H1 (cell line): ENCODE measurements at regions not wholly inside any gene's neighbourhood (a gene's known extent, or its start where the extent isn't known, plus 50 kb on each side); places are given as distances from the start of the nearest gene placed in this dataset.
A peak's percentile ranks its signal among the peaks of the same experiment; 100 is the strongest.

ENCODE experiments used
- CTCF ChIA-PET: fragments of 300-600 bp; sonication (Branson Sonifier 250); formaldehyde crosslinking; loops from one replicate; lab custom pipeline; 2021; ENCODE audit not compliant: partially characterized antibody; lab: Charles Lee
- POLR2A ChIA-PET: fragments of 300-600 bp; sonication (Branson Sonifier 250); formaldehyde crosslinking; loops from one replicate; lab custom pipeline; 2021; ENCODE audit warnings: inconsistent platforms; ENCODE audit not compliant: partially characterized antibody; lab: Charles Lee
- DNase-seq, 2 experiments: peaks; one replicate each; pipeline versions ENCODE4 v3.0.0 to v3.0.0-alpha.2; 2010 to 2022; ENCODE audit warnings: low spot score in 2 of 2, low read depth in 1 of 2, mixed read lengths in 1 of 2
- FAIRE-seq: peaks from 2 replicates; lab custom pipeline; 2011; peaks lifted over from hg19 to GRCh38; lab: Jason Lieb, UNC
- H2AFZ ChIP-seq: 2 replicates; pipeline ENCODE4 v1.8.1; 2012; ENCODE audit warnings: low read length, inconsistent platforms
- H2AK5ac ChIP-seq: 2 replicates; pipeline ENCODE4 v1.6.1; 2013; ENCODE audit warnings: low read depth, low read length
- H2BK120ac ChIP-seq: replicated peaks from 2 replicates; pipeline ENCODE3; 2013; ENCODE audit warnings: low read depth, low read length, inconsistent platforms
- H2BK12ac ChIP-seq: 2 replicates; pipeline ENCODE4 v1.6.1; 2013; ENCODE audit warnings: low read depth, low read length
- H2BK15ac ChIP-seq: 2 replicates; pipeline ENCODE4 v1.6.1; 2013; ENCODE audit warnings: low read length
- H2BK20ac ChIP-seq: 2 replicates; pipeline ENCODE4 v1.6.1; 2013; ENCODE audit warnings: low read length
- H2BK5ac ChIP-seq: 2 replicates; pipeline ENCODE4 v1.6.1; 2013; ENCODE audit warnings: low read depth, low read length
- H3K14ac ChIP-seq: 2 replicates; pipeline ENCODE4 v1.6.1; 2013; ENCODE audit warnings: inconsistent platforms; ENCODE audit not compliant: insufficient read length
- H3K18ac ChIP-seq: 2 replicates; pipeline ENCODE4 v1.6.1; 2013; ENCODE audit warnings: low read length; ENCODE audit errors: extremely low read depth
- H3K23ac ChIP-seq: 2 replicates; pipeline ENCODE4 v1.6.1; 2013; ENCODE audit warnings: inconsistent platforms; ENCODE audit not compliant: insufficient read length
- H3K23me2 ChIP-seq: 2 replicates; pipeline ENCODE4 v1.6.1; 2013; ENCODE audit warnings: low read depth, low read length
- H3K27ac ChIP-seq: 2 replicates; pipeline ENCODE4 v1.6.1; 2011; ENCODE audit warnings: low read depth, low read length, inconsistent platforms
- H3K27me3 ChIP-seq, 4 experiments: replicated peaks in 1 of 4; 1 replicate in 1 of 4; 2 replicates in 3 of 4; pipeline versions ENCODE4 v1.6.1 to v1.8.1; 2011 to 2013; ENCODE audit warnings: low read length in 3 of 4, mild to moderate bottlenecking in 3 of 4, inconsistent platforms in 2 of 4, mixed read lengths in 2 of 4, moderate library complexity in 1 of 4; ENCODE audit not compliant: control insufficient read depth in 3 of 4, insufficient read depth in 3 of 4; ENCODE audit errors: extremely low read depth in 1 of 4
- H3K36me3 ChIP-seq, 4 experiments: 2 replicates each; pipeline versions ENCODE4 v1.6.1 to v1.8.1; 2011 to 2013; ENCODE audit warnings: mild to moderate bottlenecking in 4 of 4, low read length in 3 of 4, moderate library complexity in 2 of 4, control low read depth in 1 of 4, inconsistent platforms in 1 of 4; ENCODE audit not compliant: insufficient read depth in 4 of 4, control insufficient read depth in 2 of 4
- H3K4ac ChIP-seq: replicated peaks from 2 replicates; pipeline ENCODE3; 2013; ENCODE audit warnings: low read length, low read depth, mixed read lengths, inconsistent platforms; ENCODE audit not compliant: insufficient read length
- H3K4me1 ChIP-seq, 4 experiments: replicated peaks in 1 of 4; 1 replicate in 1 of 4; 2 replicates in 3 of 4; pipeline versions ENCODE4 v1.6.1 to v1.8.1; 2011 to 2013; ENCODE audit warnings: low read length in 3 of 4, inconsistent platforms in 2 of 4, mixed read lengths in 1 of 4; ENCODE audit not compliant: insufficient read depth in 4 of 4, control insufficient read depth in 3 of 4
- H3K4me2 ChIP-seq, 2 experiments: 2 replicates each; pipeline versions ENCODE4 v1.6.1 to v1.8.1; 2011 to 2013; ENCODE audit warnings: low read depth in 2 of 2, low read length in 2 of 2, control low read depth in 1 of 2, inconsistent platforms in 1 of 2, mild to moderate bottlenecking in 1 of 2; ENCODE audit not compliant: insufficient read depth in 1 of 2
- H3K4me3 ChIP-seq, 4 experiments: fragments of 200-600, 300-600 bp in 1 of 4; sonication (generic), shearing (Covaris generic), sonication (Bioruptor Twin) in 1 of 4; 2 replicates each; pipeline versions ENCODE4 v1.5.1 to v1.8.1; 2011 to 2016; ENCODE audit warnings: low read length in 4 of 4, low read depth in 3 of 4, control low read depth in 2 of 4, inconsistent platforms in 2 of 4, mild to moderate bottlenecking in 2 of 4, mixed read lengths in 1 of 4, moderate library complexity in 1 of 4; ENCODE audit not compliant: insufficient read depth in 2 of 4; ENCODE audit errors: extremely low read depth in 1 of 4
- H3K56ac ChIP-seq: replicated peaks from 2 replicates; pipeline ENCODE3; 2013; ENCODE audit warnings: low read depth, mild to moderate bottlenecking, mixed read lengths, low read length, inconsistent platforms; ENCODE audit not compliant: insufficient read length
- H3K79me1 ChIP-seq: 2 replicates; pipeline ENCODE4 v1.6.1; 2013; ENCODE audit warnings: low read depth, low read length, control low read depth
- H3K79me2 ChIP-seq, 2 experiments: 2 replicates each; pipeline versions ENCODE4 v1.6.1 to v1.8.1; 2012 to 2013; ENCODE audit warnings: low read length in 2 of 2, mild to moderate bottlenecking in 2 of 2, inconsistent platforms in 1 of 2; ENCODE audit not compliant: insufficient read depth in 2 of 2, control insufficient read depth in 1 of 2
- H3K9ac ChIP-seq, 4 experiments: replicated peaks in 1 of 4; 1 replicate in 1 of 4; 2 replicates in 3 of 4; pipeline versions ENCODE4 v1.6.1 to v1.8.1; 2011 to 2013; ENCODE audit warnings: low read depth in 3 of 4, low read length in 3 of 4, control low read depth in 2 of 4, mild to moderate bottlenecking in 2 of 4, moderate library complexity in 2 of 4, inconsistent platforms in 1 of 4; ENCODE audit errors: extremely low read depth in 1 of 4
- H3K9me3 ChIP-seq, 2 experiments: 2 replicates each; pipeline versions ENCODE4 v1.6.1 to v1.8.1; 2012 to 2013; ENCODE audit warnings: mild to moderate bottlenecking in 2 of 2, moderate library complexity in 2 of 2, control low read depth in 1 of 2, inconsistent platforms in 1 of 2, low read depth in 1 of 2, low read length in 1 of 2, mixed read lengths in 1 of 2; ENCODE audit not compliant: insufficient read depth in 2 of 2
- H4K20me1 ChIP-seq, 2 experiments: replicated peaks in 1 of 2; 2 replicates each; pipeline versions ENCODE3 to v1.8.1; 2011 to 2013; ENCODE audit warnings: inconsistent platforms in 2 of 2, low read length in 2 of 2, mild to moderate bottlenecking in 1 of 2; ENCODE audit not compliant: insufficient read depth in 2 of 2, control insufficient read depth in 1 of 2
- H4K5ac ChIP-seq: 2 replicates; pipeline ENCODE4 v1.6.1; 2013; ENCODE audit warnings: low read length, low read depth, mixed read lengths, inconsistent platforms; ENCODE audit not compliant: insufficient read length
- H4K8ac ChIP-seq: 2 replicates; pipeline ENCODE4 v1.8.0; 2013; ENCODE audit warnings: mild to moderate bottlenecking, moderate library complexity, low read length, inconsistent platforms; ENCODE audit not compliant: insufficient read depth; ENCODE audit errors: extremely low read depth
- H4K91ac ChIP-seq: replicated peaks from 2 replicates; pipeline ENCODE3; 2013; ENCODE audit warnings: low read length, mixed read lengths, inconsistent platforms; ENCODE audit not compliant: insufficient read length
- BRCA1 ChIP-seq: IDR thresholded peaks from 2 replicates; pipeline ENCODE4 v1.6.1; 2012; ENCODE audit warnings: low read depth, low read length, improper control_type of control experiment
- CHD1 ChIP-seq: IDR thresholded peaks from 2 replicates; pipeline ENCODE4 v1.6.1; 2012; ENCODE audit warnings: low read depth, low read length, improper control_type of control experiment
- EP300 ChIP-seq, 2 experiments: IDR thresholded peaks; 1 replicate in 1 of 2; 2 replicates in 1 of 2; pipeline ENCODE4 v1.6.1; 2011 to 2012; ENCODE audit warnings: low read depth in 2 of 2, low read length in 2 of 2, mild to moderate bottlenecking in 2 of 2, borderline replicate concordance in 1 of 2, inconsistent platforms in 1 of 2, moderate library complexity in 1 of 2
- GABPA ChIP-seq: IDR thresholded peaks from 2 replicates; pipeline ENCODE4 v1.6.1; 2011; ENCODE audit warnings: mild to moderate bottlenecking, low read length, moderate library complexity, borderline replicate concordance; ENCODE audit not compliant: insufficient read depth
- HDAC2 ChIP-seq, 2 experiments: fragments of 300-600 bp in 1 of 2; sonication (generic) in 1 of 2; IDR thresholded peaks; 2 replicates each; pipeline ENCODE4 v1.6.1; 2011 to 2012; ENCODE audit warnings: low read depth in 2 of 2, low read length in 2 of 2, mild to moderate bottlenecking in 2 of 2, moderate library complexity in 2 of 2, borderline replicate concordance in 1 of 2, inconsistent platforms in 1 of 2
- KDM4A ChIP-seq: IDR thresholded peaks from one replicate; pipeline ENCODE4 v1.7.1; 2012; ENCODE audit warnings: low read depth, mild to moderate bottlenecking, moderate library complexity, low read length, inconsistent platforms; ENCODE audit not compliant: severe bottlenecking
- KDM5A ChIP-seq: fragments of 200-600 bp; IDR thresholded peaks from 2 replicates; pipeline ENCODE4 v1.7.1; 2012; ENCODE audit warnings: mild to moderate bottlenecking, low read length, inconsistent platforms, mixed read lengths
- SP1 ChIP-seq: IDR thresholded peaks from 2 replicates; pipeline ENCODE4 v1.6.1; 2011; ENCODE audit warnings: low read depth, low read length
- TCF12 ChIP-seq: IDR thresholded peaks from 2 replicates; pipeline ENCODE4 v1.6.1; 2011; ENCODE audit warnings: low read depth, mild to moderate bottlenecking, low read length
- WGBS, 2 experiments: shearing (Covaris generic) in 1 of 2; methylation state at CpG; one replicate each; pipeline versions ENCODE4 v1.1.6 to v1.1.7; 2013 to 2015; ENCODE audit warnings: low lambda C conversion rate in 2 of 2, mixed read lengths in 2 of 2, inconsistent platforms in 1 of 2, low coverage in 1 of 2, missing lambda C conversion rate in 1 of 2; ENCODE audit not compliant: insufficient replicate concordance in 2 of 2, insufficient coverage in 1 of 2, insufficient read length in 1 of 2; ENCODE audit errors: extremely low coverage in 1 of 2, missing lambda C conversion rate in 1 of 2; 5-methylcytosine and 5-hydroxymethylcytosine counted together
- TF ChIP-seq, protein P1 (sequence below), 3 experiments: IDR thresholded peaks; 1 replicate in 2 of 3; 2 replicates in 1 of 3; pipeline versions ENCODE4 v1.5.1 to v1.6.1; 2011; ENCODE audit warnings: low read length in 3 of 3, mild to moderate bottlenecking in 3 of 3, inconsistent platforms in 2 of 3, low read depth in 1 of 3, moderate library complexity in 1 of 3; ENCODE audit not compliant: insufficient read depth in 1 of 3; ENCODE audit errors: control extremely low read depth in 1 of 3

DNA sequence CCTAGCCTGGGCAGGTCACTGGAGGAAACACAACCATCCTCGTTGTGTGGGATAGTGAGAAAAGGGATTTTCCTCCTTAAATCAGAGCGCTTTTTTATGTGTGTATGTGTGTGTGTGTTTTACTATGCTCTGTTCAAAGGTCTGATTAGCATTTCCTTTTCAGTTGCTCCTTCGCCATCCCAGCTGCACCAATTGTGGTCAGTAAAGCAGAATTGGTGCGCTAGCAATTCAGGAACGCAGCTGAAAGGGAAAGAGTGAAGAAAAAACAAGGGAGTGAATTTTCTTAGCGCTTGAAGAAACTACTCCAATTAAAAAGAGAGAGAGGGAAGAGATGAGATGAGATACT, 173.3 kb upstream of the PARP11 start:
- Histone ChIP-seq H3K56ac (no peak overlapping the region), H3K27me3 (no peaks in the 10 kb centered on the region; a peak in 1 of 7 replicates), H2BK20ac (no peak overlapping the region), H4K91ac (no peak overlapping the region), H3K79me1 (no peaks in the 10 kb centered on the region), H3K36me3 (no peaks in the 10 kb centered on the region), H3K9me3 (no peaks in the 10 kb centered on the region), H4K20me1 (no peaks in the 10 kb centered on the region), H2BK12ac (peak overlapping the region; percentile 56; the same call in 1 of the 2 replicates), H2BK5ac (no peak overlapping the region), H3K23me2 (no peaks in the 10 kb centered on the region; the same call in 1 of the 2 replicates), H3K27ac (no peak overlapping the region), H3K18ac (no peak overlapping the region), H3K4ac (no peak overlapping the region), H2AFZ (peak overlapping the region; percentile 58; the same call in 1 of the 2 replicates), H3K9ac (no peak overlapping the region), H4K8ac (no peak overlapping the region), H4K5ac (no peak overlapping the region), H2BK15ac (no peak overlapping the region; the same call in 1 of the 2 replicates), H2AK5ac (no peak overlapping the region), H3K4me2 (no peak overlapping the region), H3K4me1 (peaks cover 0 to 8% (median under 1%) of the 10 kb centered on the region in 4 experiments; a peak in 2 of 7 replicates), H3K4me3 (no peak overlapping the region), H3K14ac (no peak overlapping the region), H3K79me2 (no peaks in the 10 kb centered on the region), H3K23ac (no peak overlapping the region), H2BK120ac (no peak overlapping the region)
- ChIA-PET CTCF (interaction anchor here (1.2 kb wide), 1 partner anchor 11 kb away, joined by 3 read pairs; no protein-coding TSS in a partner anchor), POLR2A (no interaction called here)
- DNase-seq (peak in 1 of 2 experiments; percentile 35), FAIRE-seq (no peak)
- TF ChIP-seq KDM5A: no peak
- no peak for TF ChIP-seq KDM4A
- TF ChIP-seq BRCA1: no peak
- TF ChIP-seq HDAC2 (IDR thresholded peaks at IDR 0.05; ENCODE audit: borderline replicate concordance in 1 of 2, low read depth in 2 of 2, low read length in 2 of 2): no peak
- no peak for TF ChIP-seq SP1
- TF ChIP-seq, protein P1, sequence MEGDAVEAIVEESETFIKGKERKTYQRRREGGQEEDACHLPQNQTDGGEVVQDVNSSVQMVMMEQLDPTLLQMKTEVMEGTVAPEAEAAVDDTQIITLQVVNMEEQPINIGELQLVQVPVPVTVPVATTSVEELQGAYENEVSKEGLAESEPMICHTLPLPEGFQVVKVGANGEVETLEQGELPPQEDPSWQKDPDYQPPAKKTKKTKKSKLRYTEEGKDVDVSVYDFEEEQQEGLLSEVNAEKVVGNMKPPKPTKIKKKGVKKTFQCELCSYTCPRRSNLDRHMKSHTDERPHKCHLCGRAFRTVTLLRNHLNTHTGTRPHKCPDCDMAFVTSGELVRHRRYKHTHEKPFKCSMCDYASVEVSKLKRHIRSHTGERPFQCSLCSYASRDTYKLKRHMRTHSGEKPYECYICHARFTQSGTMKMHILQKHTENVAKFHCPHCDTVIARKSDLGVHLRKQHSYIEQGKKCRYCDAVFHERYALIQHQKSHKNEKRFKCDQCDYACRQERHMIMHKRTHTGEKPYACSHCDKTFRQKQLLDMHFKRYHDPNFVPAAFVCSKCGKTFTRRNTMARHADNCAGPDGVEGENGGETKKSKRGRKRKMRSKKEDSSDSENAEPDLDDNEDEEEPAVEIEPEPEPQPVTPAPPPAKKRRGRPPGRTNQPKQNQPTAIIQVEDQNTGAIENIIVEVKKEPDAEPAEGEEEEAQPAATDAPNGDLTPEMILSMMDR (IDR thresholded peaks at IDR 0.05; ENCODE audit: control extremely low read depth in 1 of 3, insufficient read depth in 1 of 3, low read depth in 1 of 3, low read length in 3 of 3): no peak
- TF ChIP-seq EP300 (IDR thresholded peaks at IDR 0.05; ENCODE audit: borderline replicate concordance in 1 of 2, low read depth in 2 of 2, low read length in 2 of 2): no peak
- TF ChIP-seq GABPA: no peak
- TF ChIP-seq TCF12: no peak
- TF ChIP-seq CHD1: no peak
- WGBS, 2 experiments: 63% methylated on average over 6 of the region's 6 CpGs; no CpG with 5 or more reads in 1 of the 2 experiments
